Posterior cingulate gyrus (tissue), 11 donors: ENCODE measurements at regions not wholly inside any gene's neighbourhood (a gene's known extent, or its start where the extent isn't known, plus 50 kb on each side); places are given as distances from the start of the nearest gene placed in this dataset.

ENCODE experiments used
- DNase-seq, 10 donors: peaks; one replicate each; pipeline versions ENCODE4 v3.0.0 to v3.0.0-alpha.2; 2020 to 2021; ENCODE audit warnings: mixed read lengths in 3 of 10
- intact Hi-C: fragments of 100-400 bp; cut with DNase I; formaldehyde crosslinking; loops from one replicate; pipeline ENCODE4 v1.15.1; 2023

GRCh38 chrX:21126661-21127060 lies 247.6 kb upstream of the CNKSR2 start:
- DNase-seq: no peak
- intact Hi-C loops: no loop called here

GRCh38 chrX:21131346-21131745 lies 242.9 kb upstream of the CNKSR2 start:
- intact Hi-C loops: no loop called here

GRCh38 chrX:21131786-21132185 lies 242.4 kb upstream of the CNKSR2 start:
- no peak for DNase-seq
- intact Hi-C loops: no loop called here

More at GRCh38 chrX:21131346-21131745, 242.9 kb upstream of the CNKSR2 start:
- DNase-seq: no peak

GRCh38 chrX:21132686-21133393 lies 241.4 kb upstream of the CNKSR2 start:
- intact Hi-C loops: no loop called here
- no peak for DNase-seq

- intact Hi-C loops: no loop called here
- no peak for DNase-seq
Measured at GRCh38 chrX:21150208-21150607, 224.0 kb upstream of the CNKSR2 start.

- intact Hi-C loops: no loop called here
- DNase-seq: no peak
Measured at GRCh38 chrX:21151051-21151450, 223.2 kb upstream of the CNKSR2 start.

GRCh38 chrX:21153033-21153432 lies 221.2 kb upstream of the CNKSR2 start:
- intact Hi-C loops: no loop called here
- DNase-seq: no peak

GRCh38 chrX:21153503-21153902 lies 220.7 kb upstream of the CNKSR2 start:
- DNase-seq: no peak
- intact Hi-C loops: no loop called here

GRCh38 chrX:21155916-21156315 lies 218.3 kb upstream of the CNKSR2 start:
- intact Hi-C loops: no loop called here
- no peak for DNase-seq

GRCh38 chrX:21156632-21157031 lies 217.6 kb upstream of the CNKSR2 start:
- DNase-seq: no peak
- intact Hi-C loops: no loop called here

- intact Hi-C loops: no loop called here
- DNase-seq: no peak
Measured at GRCh38 chrX:21158678-21159077, 215.5 kb upstream of the CNKSR2 start.

- no peak for DNase-seq
- intact Hi-C loops: no loop called here
Measured at GRCh38 chrX:21166272-21166982, 207.8 kb upstream of the CNKSR2 start.

- intact Hi-C loops: no loop called here
- DNase-seq: no peak
Measured at GRCh38 chrX:21167011-21167410, 207.2 kb upstream of the CNKSR2 start.

- DNase-seq: no peak
- intact Hi-C loops: no loop called here
Measured at GRCh38 chrX:21167494-21167893, 206.7 kb upstream of the CNKSR2 start.

GRCh38 chrX:21168401-21169160 lies 205.6 kb upstream of the CNKSR2 start:
- no peak for DNase-seq

GRCh38 chrX:21171181-21171580 lies 203.0 kb upstream of the CNKSR2 start:
- intact Hi-C loops: no loop called here
- DNase-seq: no peak

More at GRCh38 chrX:21168401-21169160, 205.6 kb upstream of the CNKSR2 start:
- intact Hi-C loops: no loop called here

GRCh38 chrX:21174439-21174838 lies 199.8 kb upstream of the CNKSR2 start:
- no peak for DNase-seq
- intact Hi-C loops: no loop called here

GRCh38 chrX:21176921-21177571 lies 197.2 kb upstream of the CNKSR2 start:
- DNase-seq: no peak
- intact Hi-C loops: no loop called here

- intact Hi-C loops: no loop called here
- no peak for DNase-seq
Measured at GRCh38 chrX:21181232-21181853, 192.9 kb upstream of the CNKSR2 start.

GRCh38 chrX:21193196-21193595 lies 181.0 kb upstream of the CNKSR2 start:
- DNase-seq: no peak
- intact Hi-C loops: no loop called here

- intact Hi-C loops: no loop called here
- no peak for DNase-seq
Measured at GRCh38 chrX:21194526-21194925, 179.7 kb upstream of the CNKSR2 start.
